GM23338 (cell line): ENCODE measurements at regions not wholly inside any gene's neighbourhood (a gene's known extent, or its start where the extent isn't known, plus 50 kb on each side); places are given as distances from the start of the nearest gene placed in this dataset.

ENCODE experiments used
- ATAC-seq: fragments of 200-7000 bp; cut with Tn5 transposase; 3 replicates; pipeline ENCODE4 v1.9.1; 2020
- DNase-seq: peaks from one replicate; pipeline ENCODE4 v3.0.0-alpha.2; 2015; ENCODE audit warnings: low spot score
- H2AFZ ChIP-seq: fragments of 200-600 bp; sonication (generic); 2 replicates; pipeline ENCODE4 v1.8.0; 2016; ENCODE audit warnings: antibody characterized with exemption, mild to moderate bottlenecking, moderate library complexity
- H3F3A ChIP-seq: fragments of 200-600 bp; sonication (generic); replicated peaks from 2 replicates; pipeline ENCODE4 v1.8.0; 2017; ENCODE audit warnings: antibody characterized with exemption, mixed run types, low read depth
- H3K27ac ChIP-seq: fragments of 200-600 bp; sonication (generic); 2 replicates; pipeline ENCODE4 v1.6.1; 2016; ENCODE audit warnings: low read depth
- H3K27me3 ChIP-seq: fragments of 200-600 bp; sonication (generic); 2 replicates; pipeline ENCODE4 v1.8.0; 2016; ENCODE audit warnings: mild to moderate bottlenecking, mixed run types, moderate library complexity; ENCODE audit not compliant: insufficient read depth
- H3K36me3 ChIP-seq: fragments of 200-600 bp; sonication (generic); 2 replicates; pipeline ENCODE4 v1.8.0; 2016; ENCODE audit warnings: mild to moderate bottlenecking; ENCODE audit not compliant: insufficient read depth
- H3K4me1 ChIP-seq: fragments of 200-600 bp; sonication (generic); 2 replicates; pipeline ENCODE4 v1.8.0; 2016; ENCODE audit warnings: mild to moderate bottlenecking, moderate library complexity; ENCODE audit not compliant: insufficient read depth
- H3K4me2 ChIP-seq: fragments of 200-600 bp; sonication (generic); 2 replicates; pipeline ENCODE4 v1.7.1; 2017; ENCODE audit warnings: mixed run types
- H3K4me3 ChIP-seq: fragments of 200-600 bp; sonication (generic); 2 replicates; pipeline ENCODE4 v1.6.1; 2016; ENCODE audit warnings: mixed run types
- H3K79me2 ChIP-seq: fragments of 200-600 bp; sonication (generic); replicated peaks from 2 replicates; pipeline ENCODE4 v1.8.0; 2017; ENCODE audit warnings: mild to moderate bottlenecking; ENCODE audit not compliant: insufficient read depth
- H3K9me2 ChIP-seq: fragments of 200-600 bp; sonication (generic); 2 replicates; pipeline ENCODE4 v1.8.0; 2017; ENCODE audit not compliant: insufficient read depth
- H4K20me1 ChIP-seq: fragments of 200-600 bp; sonication (generic); replicated peaks from 2 replicates; pipeline ENCODE4 v1.8.0; 2017; ENCODE audit warnings: mild to moderate bottlenecking; ENCODE audit not compliant: insufficient read depth
- H3K27ac Mint-ChIP-seq: 2 replicates; pipeline ENCODE4 v1.8.0; 2020; ENCODE audit warnings: inconsistent platforms, mild to moderate bottlenecking, moderate library complexity, mixed read lengths
- H3K27me3 Mint-ChIP-seq: 3 replicates; pipeline ENCODE4 v1.8.0; 2022; ENCODE audit warnings: low read depth, mild to moderate bottlenecking, moderate library complexity, mixed read lengths, inconsistent platforms; ENCODE audit not compliant: insufficient read depth, poor library complexity
- H3K36me3 Mint-ChIP-seq: 3 replicates; pipeline ENCODE4 v1.8.0; 2021; ENCODE audit warnings: low read depth, mild to moderate bottlenecking, inconsistent platforms, moderate library complexity, mixed read lengths
- H3K4me1 Mint-ChIP-seq: 3 replicates; pipeline ENCODE4 v1.8.0; 2020; ENCODE audit warnings: mild to moderate bottlenecking, inconsistent platforms, mixed read lengths
- H3K4me3 Mint-ChIP-seq: 3 replicates; pipeline ENCODE4 v1.8.0; 2021; ENCODE audit warnings: moderate library complexity, mild to moderate bottlenecking, inconsistent platforms, mixed read lengths
- H3K9me3 Mint-ChIP-seq: 3 replicates; pipeline ENCODE4 v1.8.0; 2020; ENCODE audit warnings: moderate library complexity, mild to moderate bottlenecking, inconsistent platforms, mixed read lengths
- CTCF ChIP-seq, 2 experiments: fragments of 200-600 bp in 1 of 2; sonication (generic) in 1 of 2; conservative IDR thresholded peaks; 2 replicates each; pipeline versions ENCODE4 v1.5.1 to v1.6.1; 2016 to 2017; ENCODE audit warnings: antibody characterized with exemption in 2 of 2, low read depth in 2 of 2, mild to moderate bottlenecking in 2 of 2, moderate library complexity in 1 of 2
- EZH2 ChIP-seq: fragments of 200-600 bp; sonication (generic); IDR thresholded peaks from one replicate; pipeline ENCODE4 v1.8.0; 2017; ENCODE audit warnings: antibody characterized with exemption, mild to moderate bottlenecking, low read depth; ENCODE audit not compliant: unreplicated experiment
- EZH2phosphoT487 ChIP-seq: fragments of 200-600 bp; sonication (generic); IDR thresholded peaks from one replicate; pipeline ENCODE4 v1.8.1; 2018; ENCODE audit warnings: antibody characterized with exemption; ENCODE audit not compliant: unreplicated experiment
- JUNB ChIP-seq: IDR thresholded peaks from one replicate; pipeline ENCODE4 v1.6.1; 2016; ENCODE audit warnings: antibody characterized with exemption; ENCODE audit not compliant: unreplicated experiment
- NANOG ChIP-seq: IDR thresholded peaks from 2 replicates; pipeline ENCODE4 v1.6.1; 2016; ENCODE audit warnings: antibody characterized with exemption, borderline replicate concordance
- POLR2AphosphoS5 ChIP-seq: IDR thresholded peaks from 2 replicates; pipeline ENCODE4 v1.6.1; 2016; ENCODE audit warnings: antibody characterized with exemption, low read depth
- STAT1 ChIP-seq: IDR thresholded peaks from one replicate; pipeline ENCODE4 v1.6.1; 2016; ENCODE audit warnings: antibody characterized with exemption; ENCODE audit not compliant: unreplicated experiment
- ZNF114 ChIP-seq: fragments of 250-450 bp; sonication (Bioruptor Pico); IDR thresholded peaks from 2 replicates; pipeline ENCODE4 v1.5.0; 2020; ENCODE audit warnings: mild to moderate bottlenecking, moderate library complexity
- ZNF331 ChIP-seq: fragments of 250-450 bp; sonication (Bioruptor Pico); IDR thresholded peaks from 2 replicates; pipeline ENCODE4 v1.5.0; 2020; ENCODE audit warnings: low read depth, mild to moderate bottlenecking, moderate library complexity
- TF ChIP-seq, protein P1 (sequence below): IDR thresholded peaks from one replicate; pipeline ENCODE4 v1.6.1; 2018; ENCODE audit warnings: antibody characterized with exemption; ENCODE audit not compliant: unreplicated experiment

- TF ChIP-seq CTCF (conservative IDR thresholded peaks at IDR 0.05; ENCODE audit: low read depth in 2 of 2) (no peak), ZNF331 (CRISPR knock-in tag) (no peak), EZH2phosphoT487 (no peak), ZNF114 (CRISPR knock-in tag) (no peak), JUNB (no peak)
Measured at GRCh38 chr15:47917881-47918280, 200.6 kb downstream of the SEMA6D start (continued).

DNA sequence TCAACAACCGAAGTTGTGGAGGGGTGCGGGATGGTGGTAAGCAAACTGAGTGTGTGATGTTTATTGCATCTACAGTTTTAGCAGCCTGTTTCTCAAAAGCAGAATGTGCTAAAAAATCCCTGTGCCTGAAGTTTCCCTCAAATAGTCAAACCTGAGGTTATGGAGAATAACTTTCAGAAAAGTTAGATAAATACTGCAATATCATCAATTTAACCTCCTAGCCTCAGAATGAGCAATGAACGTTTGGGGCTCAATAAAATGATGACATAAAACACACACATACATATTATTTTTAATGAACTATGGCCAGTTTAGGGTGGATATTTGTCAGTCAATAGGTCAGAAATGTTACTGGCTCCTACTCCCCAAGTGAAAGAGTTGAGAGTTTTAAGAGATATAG, 201.6 kb downstream of the SEMA6D start:
- Histone ChIP-seq H3K27me3 (no peaks in the 10 kb centered on the region), H3K27ac (no peak overlapping the region), H3K36me3 (no peaks in the 10 kb centered on the region), H3K9me2 (no peaks in the 10 kb centered on the region; the same call in 1 of the 2 replicates), H4K20me1 (no peaks in the 10 kb centered on the region; the same call in 1 of the 2 replicates), H3K4me3 (no peak overlapping the region), H3K4me2 (no peak overlapping the region), H3K4me1 (no peaks in the 10 kb centered on the region), H2AFZ (no peak overlapping the region), H3K79me2 (no peaks in the 10 kb centered on the region), H3F3A (no peaks in the 10 kb centered on the region)
- no peak overlapping the region for H3K4me3 Mint-ChIP-seq
- H3K4me1 Mint-ChIP-seq = peaks cover 4% of the 10 kb centered on the region; the same call in 2 of the 3 replicates
- TF ChIP-seq POLR2AphosphoS5 (no peak), EZH2phosphoT487 (no peak), STAT1 (no peak), NANOG (no peak), EZH2 (no peak)
- TF ChIP-seq, protein P1, sequence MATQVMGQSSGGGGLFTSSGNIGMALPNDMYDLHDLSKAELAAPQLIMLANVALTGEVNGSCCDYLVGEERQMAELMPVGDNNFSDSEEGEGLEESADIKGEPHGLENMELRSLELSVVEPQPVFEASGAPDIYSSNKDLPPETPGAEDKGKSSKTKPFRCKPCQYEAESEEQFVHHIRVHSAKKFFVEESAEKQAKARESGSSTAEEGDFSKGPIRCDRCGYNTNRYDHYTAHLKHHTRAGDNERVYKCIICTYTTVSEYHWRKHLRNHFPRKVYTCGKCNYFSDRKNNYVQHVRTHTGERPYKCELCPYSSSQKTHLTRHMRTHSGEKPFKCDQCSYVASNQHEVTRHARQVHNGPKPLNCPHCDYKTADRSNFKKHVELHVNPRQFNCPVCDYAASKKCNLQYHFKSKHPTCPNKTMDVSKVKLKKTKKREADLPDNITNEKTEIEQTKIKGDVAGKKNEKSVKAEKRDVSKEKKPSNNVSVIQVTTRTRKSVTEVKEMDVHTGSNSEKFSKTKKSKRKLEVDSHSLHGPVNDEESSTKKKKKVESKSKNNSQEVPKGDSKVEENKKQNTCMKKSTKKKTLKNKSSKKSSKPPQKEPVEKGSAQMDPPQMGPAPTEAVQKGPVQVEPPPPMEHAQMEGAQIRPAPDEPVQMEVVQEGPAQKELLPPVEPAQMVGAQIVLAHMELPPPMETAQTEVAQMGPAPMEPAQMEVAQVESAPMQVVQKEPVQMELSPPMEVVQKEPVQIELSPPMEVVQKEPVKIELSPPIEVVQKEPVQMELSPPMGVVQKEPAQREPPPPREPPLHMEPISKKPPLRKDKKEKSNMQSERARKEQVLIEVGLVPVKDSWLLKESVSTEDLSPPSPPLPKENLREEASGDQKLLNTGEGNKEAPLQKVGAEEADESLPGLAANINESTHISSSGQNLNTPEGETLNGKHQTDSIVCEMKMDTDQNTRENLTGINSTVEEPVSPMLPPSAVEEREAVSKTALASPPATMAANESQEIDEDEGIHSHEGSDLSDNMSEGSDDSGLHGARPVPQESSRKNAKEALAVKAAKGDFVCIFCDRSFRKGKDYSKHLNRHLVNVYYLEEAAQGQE = no peak
- H3K27me3 Mint-ChIP-seq = peaks cover 2% of the 10 kb centered on the region
- ATAC-seq = no peak
- H3K27ac Mint-ChIP-seq = no peak overlapping the region
- H3K9me3 Mint-ChIP-seq = no peaks in the 10 kb centered on the region
- DNase-seq = no peak
- H3K36me3 Mint-ChIP-seq = no peaks in the 10 kb centered on the region
